ENCODE measurements at regions not wholly inside any gene's neighbourhood (a gene's known extent, or its start where the extent isn't known, plus 50 kb on each side); places are given as distances from the start of the nearest gene placed in this dataset.

- no peaks in the 10 kb centered on the region for H3K4me1 ChIP-seq (ENCODE audit: insufficient read depth)
- no peak overlapping the region for H2AFZ ChIP-seq
- no peaks in the 10 kb centered on the region for H3K9me3 Mint-ChIP-seq
- H3K36me3 ChIP-seq (ENCODE audit: insufficient read depth): no peaks in the 10 kb centered on the region
- no peak overlapping the region for H3K27ac ChIP-seq (ENCODE audit: low read depth)
- TF ChIP-seq JUNB (IDR thresholded peaks at IDR 0.05; ENCODE audit: unreplicated experiment) (no peak), CREB1 (CRISPR knock-in tag; IDR thresholded peaks at IDR 0.05; ENCODE audit: low read depth) (no peak)
- 0 out of 3 replicates have a peak, but pooled peaks cover 3% of the 10 kb centered on the region for H3K4me1 Mint-ChIP-seq
- peaks cover 1% of the 10 kb centered on the region for H3K27me3 Mint-ChIP-seq (ENCODE audit: insufficient read depth, low read depth, poor library complexity)
- DNase-seq (ENCODE audit: low spot score) (no peak), ATAC-seq (no peak)
- H3K36me3 Mint-ChIP-seq (ENCODE audit: low read depth): no peaks in the 10 kb centered on the region
- H3K4me2 ChIP-seq: no peak overlapping the region
- H3K4me3 ChIP-seq: no peak overlapping the region
- H3K4me3 Mint-ChIP-seq: no peak overlapping the region
- H3K9me2 ChIP-seq (ENCODE audit: insufficient read depth): 0 out of 2 replicates have a peak, but pooled peaks cover 4% of the 10 kb centered on the region
- H3F3A ChIP-seq (replicated peaks; ENCODE audit: low read depth): no peaks in the 10 kb centered on the region
- H4K20me1 ChIP-seq (replicated peaks; ENCODE audit: insufficient read depth): no peaks in the 10 kb centered on the region
- H3K79me2 ChIP-seq (replicated peaks; ENCODE audit: insufficient read depth): no peaks in the 10 kb centered on the region
- no peaks in the 10 kb centered on the region for H3K27me3 ChIP-seq (ENCODE audit: insufficient read depth)
- H3K27ac Mint-ChIP-seq: no peak overlapping the region
Observed at GRCh38 chr20:6870559-6870958, 103.1 kb downstream of the BMP2 start.

GRCh38 chr20:6877633-6878032, 110.1 kb downstream of the BMP2 start:
- H2AFZ ChIP-seq: no peak overlapping the region
- Mint-ChIP-seq H3K36me3 (ENCODE audit: low read depth) (no peaks in the 10 kb centered on the region), H3K9me3 (no peaks in the 10 kb centered on the region), H3K27me3 (ENCODE audit: insufficient read depth, low read depth, poor library complexity) (peaks cover 3% of the 10 kb centered on the region), H3K4me1 (no peaks in the 10 kb centered on the region), H3K4me3 (no peak overlapping the region), H3K27ac (no peak overlapping the region)
- H3K4me3 ChIP-seq: no peak overlapping the region
- no peaks in the 10 kb centered on the region for H3K36me3 ChIP-seq (ENCODE audit: insufficient read depth)
- no peaks in the 10 kb centered on the region for H3K27me3 ChIP-seq (ENCODE audit: insufficient read depth)
- no peak overlapping the region for H3K27ac ChIP-seq (ENCODE audit: low read depth)
- H3K4me2 ChIP-seq: no peak overlapping the region
- no peak for DNase-seq (ENCODE audit: low spot score)
- H3K9me2 ChIP-seq (ENCODE audit: insufficient read depth): 0 out of 2 replicates have a peak, but pooled peaks cover 4% of the 10 kb centered on the region
- no peaks in the 10 kb centered on the region for H3F3A ChIP-seq (replicated peaks; ENCODE audit: low read depth)
- no peaks in the 10 kb centered on the region for H3K4me1 ChIP-seq (ENCODE audit: insufficient read depth)
- H4K20me1 ChIP-seq (replicated peaks; ENCODE audit: insufficient read depth): no peaks in the 10 kb centered on the region
- ATAC-seq: no peak
- H3K79me2 ChIP-seq (replicated peaks; ENCODE audit: insufficient read depth): no peaks in the 10 kb centered on the region
- TF ChIP-seq STAT1 (IDR thresholded peaks at IDR 0.05; ENCODE audit: unreplicated experiment): no peak
- no peak for TF ChIP-seq POLR2AphosphoS5 (IDR thresholded peaks at IDR 0.05; ENCODE audit: low read depth)
- no peak for TF ChIP-seq REST (IDR thresholded peaks at IDR 0.05; ENCODE audit: unreplicated experiment)
- no peak for TF ChIP-seq ZNF114 (CRISPR knock-in tag; IDR thresholded peaks at IDR 0.05)
- TF ChIP-seq JUNB (IDR thresholded peaks at IDR 0.05; ENCODE audit: unreplicated experiment): no peak
- TF ChIP-seq ZNF462 (CRISPR knock-in tag; IDR thresholded peaks at IDR 0.05): no peak
- no peak for TF ChIP-seq ETS1 (IDR thresholded peaks at IDR 0.05)
- no peak for TF ChIP-seq ZNF331 (CRISPR knock-in tag; IDR thresholded peaks at IDR 0.05; ENCODE audit: low read depth)
- TF ChIP-seq NANOG (IDR thresholded peaks at IDR 0.05; ENCODE audit: borderline replicate concordance): no peak
- TF ChIP-seq EZH2 (IDR thresholded peaks at IDR 0.05; ENCODE audit: low read depth, unreplicated experiment): no peak
- no peak for TF ChIP-seq CREB1 (CRISPR knock-in tag; IDR thresholded peaks at IDR 0.05; ENCODE audit: low read depth)

Measured in GM23338 (cell line).